Type B pancreatic cell (in vitro differentiated cells): ENCODE measurements at regions not wholly inside any gene's neighbourhood (a gene's known extent, or its start where the extent isn't known, plus 50 kb on each side); places are given as distances from the start of the nearest gene placed in this dataset.

Experiments
- DNase-seq: peaks from one replicate; pipeline ENCODE4 v3.0.0; 2021; ENCODE audit warnings: mixed read lengths; ENCODE audit not compliant: unreplicated experiment; ENCODE audit errors: extremely low spot score
- H3K27ac Mint-ChIP-seq: 2 replicates; pipeline ENCODE4 v1.8.0; 2021; ENCODE audit warnings: mild to moderate bottlenecking, mixed read lengths
- H3K27me3 Mint-ChIP-seq: 2 replicates; pipeline ENCODE4 v1.8.0; 2021; ENCODE audit warnings: mixed read lengths
- H3K36me3 Mint-ChIP-seq: 2 replicates; pipeline ENCODE4 v1.8.0; 2021; ENCODE audit warnings: mixed read lengths
- H3K4me1 Mint-ChIP-seq: one replicate; pipeline ENCODE4 v1.8.0; 2021; ENCODE audit warnings: mixed read lengths; ENCODE audit not compliant: unreplicated experiment
- H3K4me3 Mint-ChIP-seq: 2 replicates; pipeline ENCODE4 v1.8.0; 2021; ENCODE audit warnings: mild to moderate bottlenecking, mixed read lengths
- H3K9me3 Mint-ChIP-seq: 2 replicates; pipeline ENCODE4 v1.8.0; 2021; ENCODE audit warnings: mixed read lengths
- CTCF ChIP-seq: fragments of 200-600 bp; sonication (generic); conservative IDR thresholded peaks from 2 replicates; pipeline ENCODE4 v1.5.0; 2021; ENCODE audit warnings: antibody characterized with exemption, mild to moderate bottlenecking

DNA sequence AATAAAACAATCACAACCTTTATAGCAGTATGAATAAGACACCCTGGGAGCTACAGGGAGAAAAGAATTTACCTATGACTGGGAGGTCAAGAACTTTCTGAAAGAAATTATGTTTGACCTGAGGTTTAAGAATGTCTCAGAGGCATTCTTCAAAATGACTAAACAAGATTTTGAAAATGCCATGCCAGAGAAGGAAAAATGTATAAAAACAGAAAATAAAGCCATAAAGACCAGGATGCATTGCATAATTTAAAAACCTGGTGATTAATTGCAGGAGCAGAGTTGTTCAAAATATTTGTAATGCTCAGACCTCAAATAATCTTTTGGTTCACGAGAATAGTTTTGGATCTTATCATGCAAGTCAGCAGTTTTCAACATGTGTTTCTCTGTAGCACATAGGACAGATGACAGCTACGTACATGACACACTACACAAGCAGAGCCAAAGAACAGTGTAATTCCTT, 954.7 kb upstream of the ARRDC3 start:
- Mint-ChIP-seq H3K36me3 (no peaks in the 10 kb centered on the region), H3K9me3 (no peaks in the 10 kb centered on the region), H3K4me3 (no peak overlapping the region), H3K27me3 (no peaks in the 10 kb centered on the region), H3K27ac (no peak overlapping the region), H3K4me1 (no peaks in the 10 kb centered on the region)
- TF ChIP-seq CTCF = no peak
- DNase-seq = no peak

DNA sequence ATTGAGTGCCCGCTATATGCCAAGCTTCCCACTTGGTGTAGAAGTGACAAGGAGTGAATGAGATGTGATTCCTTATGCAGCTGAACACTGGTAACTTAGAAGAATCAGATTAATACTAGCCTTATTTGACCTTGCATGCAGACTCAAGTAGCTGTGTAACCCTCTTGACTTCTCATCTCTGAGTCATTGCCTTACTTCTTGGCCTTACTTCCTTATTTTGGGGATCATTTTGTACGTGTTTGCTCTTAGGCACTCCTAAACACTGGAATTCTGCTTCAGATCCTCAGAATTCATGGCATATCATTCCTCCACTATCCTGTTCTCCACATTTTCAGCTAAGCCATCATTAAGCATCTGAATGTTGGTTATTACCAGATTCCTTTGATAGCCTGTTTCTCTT, 948.9 kb upstream of the ARRDC3 start:
- no peaks in the 10 kb centered on the region for H3K9me3 Mint-ChIP-seq
- DNase-seq = no peak
- no peaks in the 10 kb centered on the region for H3K27me3 Mint-ChIP-seq
- no peaks in the 10 kb centered on the region for H3K36me3 Mint-ChIP-seq
- no peak overlapping the region for H3K27ac Mint-ChIP-seq
- no peak overlapping the region for H3K4me3 Mint-ChIP-seq
- no peaks in the 10 kb centered on the region for H3K4me1 Mint-ChIP-seq
- TF ChIP-seq CTCF = no peak

DNA sequence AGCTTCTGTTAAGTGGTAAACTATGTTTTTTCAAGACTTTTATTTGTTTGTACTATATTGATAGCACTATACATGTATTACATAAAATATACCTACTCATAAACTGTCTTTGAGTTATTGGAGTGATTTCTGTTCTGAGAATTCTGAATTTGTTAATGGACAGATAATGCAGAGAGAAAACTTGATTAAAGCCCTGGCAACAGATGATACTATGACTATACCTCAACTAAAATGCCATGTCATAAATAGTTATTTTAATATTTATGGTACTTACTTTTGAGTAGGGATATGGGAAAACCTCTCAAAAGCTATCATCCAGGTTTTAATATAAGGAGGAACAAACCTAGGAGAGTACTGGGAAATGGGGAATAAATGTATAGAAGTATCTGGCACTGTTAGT, 947.2 kb upstream of the ARRDC3 start:
- Mint-ChIP-seq H3K27ac (no peak overlapping the region), H3K9me3 (no peaks in the 10 kb centered on the region), H3K4me1 (no peaks in the 10 kb centered on the region), H3K27me3 (no peaks in the 10 kb centered on the region), H3K4me3 (no peak overlapping the region), H3K36me3 (no peaks in the 10 kb centered on the region)
- no peak for TF ChIP-seq CTCF
- DNase-seq = no peak

DNA sequence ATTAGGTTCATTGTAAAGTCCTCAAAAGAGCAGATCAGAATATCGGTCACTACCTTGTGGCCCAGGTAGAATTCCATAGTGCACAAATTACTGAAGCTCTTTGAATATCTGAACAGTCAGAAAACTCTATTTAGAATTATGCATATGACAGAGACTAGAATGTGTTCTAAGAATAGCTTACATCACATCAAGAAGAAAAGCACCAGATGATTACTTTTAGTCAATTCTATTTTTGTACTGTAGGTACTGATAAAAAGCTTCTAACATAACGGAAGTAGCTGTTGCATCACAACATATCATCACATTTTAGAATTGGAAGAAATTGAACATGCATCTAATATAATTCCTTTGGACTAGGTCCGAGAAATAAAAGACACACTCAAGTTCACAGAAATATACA, 946.6 kb upstream of the ARRDC3 start:
- Mint-ChIP-seq H3K9me3 (no peaks in the 10 kb centered on the region), H3K27me3 (no peaks in the 10 kb centered on the region), H3K4me3 (no peak overlapping the region), H3K27ac (no peak overlapping the region), H3K4me1 (no peaks in the 10 kb centered on the region), H3K36me3 (no peaks in the 10 kb centered on the region)
- no peak for DNase-seq
- no peak for TF ChIP-seq CTCF

GRCh38 chr5:92328584-92329259, 945.6 kb upstream of the ARRDC3 start:
- H3K9me3 Mint-ChIP-seq = no peaks in the 10 kb centered on the region
- H3K4me1 Mint-ChIP-seq = no peaks in the 10 kb centered on the region
- no peak for TF ChIP-seq CTCF
- no peaks in the 10 kb centered on the region for H3K36me3 Mint-ChIP-seq
- H3K4me3 Mint-ChIP-seq = no peak overlapping the region
- H3K27me3 Mint-ChIP-seq = no peaks in the 10 kb centered on the region
- no peak overlapping the region for H3K27ac Mint-ChIP-seq
- no peak for DNase-seq

GRCh38 chr5:92320446-92320845, 937.3 kb upstream of the ARRDC3 start:
- H3K4me1 Mint-ChIP-seq = no peaks in the 10 kb centered on the region
- no peak overlapping the region for H3K27ac Mint-ChIP-seq
- no peak for DNase-seq
- H3K27me3 Mint-ChIP-seq = no peaks in the 10 kb centered on the region
- H3K4me3 Mint-ChIP-seq = no peak overlapping the region
- H3K36me3 Mint-ChIP-seq = no peaks in the 10 kb centered on the region
- H3K9me3 Mint-ChIP-seq = no peaks in the 10 kb centered on the region
- TF ChIP-seq CTCF = no peak
